ENCODE measurements at regions not wholly inside any gene's neighbourhood (a gene's known extent, or its start where the extent isn't known, plus 50 kb on each side); places are given as distances from the start of the nearest gene placed in this dataset.
"Not testable (repeated sequence)": the region's sequence is repeated elsewhere in the genome, so short reads cannot be mapped to it uniquely, and the experiment has no call there.

DNA sequence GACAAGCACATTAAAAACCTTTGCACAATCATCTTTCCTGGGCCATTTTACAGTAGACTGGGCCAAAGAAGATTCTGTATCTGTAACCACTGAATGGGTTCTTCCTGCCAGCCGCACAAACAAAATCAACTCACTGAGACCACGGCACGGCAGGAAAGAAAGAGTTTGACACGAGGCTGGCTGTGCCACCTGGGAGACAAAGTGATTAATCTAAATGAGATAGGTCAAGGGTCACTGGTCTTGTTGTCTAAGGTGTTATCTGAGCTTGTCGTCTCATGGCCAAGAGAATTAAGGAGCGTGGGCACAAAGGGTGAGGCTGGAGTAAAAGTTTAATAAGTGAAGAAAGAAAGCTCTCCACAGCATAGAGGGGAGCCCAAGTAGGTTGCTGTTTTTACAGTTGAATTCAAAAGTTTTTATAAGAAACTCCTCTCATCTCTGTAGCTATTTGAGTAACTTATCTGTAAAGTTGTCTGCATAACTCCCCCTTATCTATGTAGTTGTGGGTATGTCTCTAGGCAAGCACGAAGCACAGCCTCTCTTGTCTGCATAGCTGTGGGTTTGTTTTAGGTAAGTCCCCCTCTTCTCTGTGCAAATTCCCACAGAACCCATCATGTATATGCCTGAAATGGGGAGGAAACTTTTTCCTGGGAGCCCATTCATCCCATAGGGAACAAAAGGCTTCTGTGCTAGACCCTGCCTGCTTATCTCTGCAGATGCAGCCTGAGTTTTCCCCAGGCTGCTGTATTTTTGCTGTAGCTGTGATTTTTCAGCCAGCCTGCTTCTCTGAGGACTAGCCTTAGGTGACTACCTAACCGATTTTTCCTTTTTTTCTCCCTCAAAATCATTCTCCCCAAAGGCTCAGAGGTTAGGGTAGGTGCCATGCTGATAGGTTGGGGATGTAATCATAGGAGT, 1314.6 kb upstream of the TMEM132C start:
- DNase-seq (ENCODE audit: low read depth in 4 of 4, low spot score in 2 of 4), result no peak

DNA sequence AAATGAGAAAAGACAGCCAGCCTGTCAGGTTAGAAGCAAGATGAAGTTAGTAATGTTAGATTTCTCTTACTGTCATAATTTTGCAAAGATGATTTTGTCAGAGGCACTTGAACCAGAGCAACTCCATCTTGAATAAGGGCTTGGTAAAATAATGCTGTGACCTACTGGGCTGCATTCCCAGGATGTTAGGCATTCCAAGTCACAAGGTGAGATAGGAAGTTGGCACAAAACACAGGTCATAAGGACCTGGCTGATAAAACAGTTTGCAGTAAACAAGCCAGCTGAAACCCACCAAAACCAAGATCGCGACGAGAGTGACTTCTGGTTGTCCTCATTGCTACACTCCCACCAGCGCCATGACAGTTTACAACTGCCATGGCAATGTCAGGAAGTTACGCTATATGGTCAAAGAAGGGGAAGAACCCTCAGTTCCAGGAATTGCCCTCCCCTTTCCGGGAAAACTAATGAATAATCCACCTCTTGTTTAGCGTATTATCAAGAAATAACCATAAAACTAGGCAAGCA, 1313.5 kb upstream of the TMEM132C start:
- DNase-seq (ENCODE audit: low read depth in 4 of 4, low spot score in 2 of 4), result no peak

DNA sequence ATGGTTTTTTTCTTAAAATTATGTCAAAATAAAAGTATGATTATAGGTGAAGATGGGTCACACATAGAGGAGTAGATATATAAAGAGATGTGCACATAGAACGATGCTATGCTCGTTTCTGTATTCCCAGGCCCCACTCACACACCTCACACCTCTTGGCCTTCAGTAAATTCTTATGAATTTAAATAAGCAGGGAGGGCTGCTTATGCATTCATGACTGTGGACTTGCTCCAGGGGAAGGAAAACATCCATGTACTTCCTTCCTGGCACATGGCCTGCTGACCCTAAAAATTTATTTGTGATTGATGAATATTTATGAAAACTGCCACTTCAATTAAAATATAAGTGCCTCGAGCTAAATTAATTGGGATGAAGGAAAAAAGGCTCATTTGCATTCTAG, 1306.7 kb upstream of the TMEM132C start:
- DNase-seq (ENCODE audit: low read depth in 4 of 4, low spot score in 2 of 4), result no peak

DNA sequence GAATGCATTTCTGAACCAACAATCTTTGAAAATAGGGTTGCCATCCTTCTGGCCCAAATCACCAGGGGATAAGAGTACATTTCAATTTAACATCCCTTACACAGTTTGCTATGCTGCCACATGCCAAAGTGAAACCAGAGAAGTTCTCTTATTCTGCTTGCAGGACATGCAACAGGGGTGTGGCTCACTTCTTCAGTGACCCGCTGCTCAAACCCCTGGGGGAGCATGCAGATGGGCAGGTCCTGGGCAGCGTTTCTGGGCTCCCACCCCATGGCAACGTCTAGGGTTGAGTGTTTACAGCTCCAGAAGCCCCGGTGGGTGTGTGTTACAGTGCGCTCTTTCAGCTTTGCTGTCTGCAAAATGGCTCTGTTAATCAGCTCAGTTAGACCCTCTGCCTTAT, 1306.3 kb upstream of the TMEM132C start:
- DNase-seq (ENCODE audit: low read depth in 4 of 4, low spot score in 2 of 4), result no peak

DNA sequence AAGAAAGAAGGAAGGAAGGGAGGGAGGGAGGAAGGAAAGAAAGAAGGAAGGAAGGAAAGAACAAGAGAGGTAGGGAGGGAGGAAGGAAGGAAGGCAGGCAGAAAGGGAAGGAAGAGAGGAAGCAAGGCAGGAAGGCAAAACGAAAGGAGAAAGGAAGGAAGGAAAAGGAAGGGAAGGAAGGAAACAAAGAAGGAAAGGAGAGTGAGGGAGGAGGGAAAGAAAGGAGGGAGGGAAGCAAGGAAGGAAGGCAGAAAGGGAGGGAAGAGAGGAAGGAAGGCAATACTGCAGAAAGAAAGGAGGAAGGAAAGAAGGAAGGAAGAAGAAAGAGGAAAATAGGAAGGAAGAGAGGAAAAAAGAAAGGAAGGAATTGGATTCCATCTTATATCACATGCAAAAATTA, 1303.1 kb upstream of the TMEM132C start:
- no peak for DNase-seq (ENCODE audit: low read depth in 4 of 4, low spot score in 2 of 4)

DNA sequence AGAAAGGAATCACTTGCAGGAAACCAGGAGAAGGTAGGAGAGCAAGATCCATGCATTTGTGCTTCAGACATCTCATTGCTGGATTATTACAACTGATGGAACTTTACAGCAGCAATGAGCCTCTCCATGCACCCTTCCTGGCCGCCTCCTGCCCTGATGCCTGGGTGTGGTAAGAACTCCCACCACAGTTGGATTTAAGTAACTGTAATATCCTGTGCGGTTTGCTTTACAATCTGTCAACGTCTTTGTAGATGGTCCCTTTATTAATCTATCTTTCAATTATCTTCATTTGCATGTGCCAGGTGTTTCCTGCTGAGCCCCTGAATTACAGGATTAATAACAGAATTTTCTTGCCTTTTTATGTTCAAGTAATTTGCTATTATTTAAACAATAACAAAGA, 1300.5 kb upstream of the TMEM132C start:
- no peak for DNase-seq (ENCODE audit: low read depth in 4 of 4, low spot score in 2 of 4)

DNA sequence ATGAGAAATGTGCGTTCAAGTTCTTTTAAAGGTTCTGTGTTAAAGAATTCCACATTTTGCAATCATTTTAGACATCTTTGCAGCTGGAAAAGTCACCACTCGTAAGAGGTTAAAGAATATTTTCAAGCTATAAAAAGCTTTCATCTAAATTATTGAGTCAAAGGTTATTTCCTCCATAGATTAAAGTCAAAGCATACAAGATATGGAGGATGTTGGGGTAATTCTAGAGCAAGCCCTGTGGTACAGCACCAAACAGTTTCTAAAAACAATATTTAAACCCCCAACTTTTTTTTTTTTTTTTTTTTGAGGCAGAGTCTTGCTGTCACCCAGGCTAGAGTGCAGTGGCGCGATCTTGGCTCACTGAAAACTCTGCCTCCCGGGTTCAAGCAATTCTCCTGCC, 1299.8 kb upstream of the TMEM132C start:
- DNase-seq (ENCODE audit: low read depth in 4 of 4, low spot score in 2 of 4), result no peak

DNA sequence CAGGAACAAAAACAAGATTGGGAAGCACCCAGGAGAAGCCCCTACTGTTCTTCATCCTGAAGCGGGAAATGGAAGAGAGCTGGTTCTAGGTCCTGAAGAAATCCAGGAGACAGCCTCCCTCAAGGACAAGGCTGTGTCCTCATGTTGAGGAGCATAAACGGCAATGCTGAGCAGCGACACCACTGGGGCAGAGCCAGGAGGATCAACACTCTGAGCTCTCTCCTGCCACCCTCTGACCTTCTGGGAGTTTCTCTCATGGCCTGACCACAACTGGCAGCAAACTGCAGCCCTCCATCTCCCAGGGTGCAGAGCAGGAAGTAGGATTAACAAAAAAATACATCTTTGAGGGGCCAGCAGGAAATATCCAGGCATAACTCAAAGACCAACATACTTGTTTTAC, 1292.2 kb upstream of the TMEM132C start:
- no peak for DNase-seq (ENCODE audit: low read depth in 4 of 4, low spot score in 2 of 4)

DNA sequence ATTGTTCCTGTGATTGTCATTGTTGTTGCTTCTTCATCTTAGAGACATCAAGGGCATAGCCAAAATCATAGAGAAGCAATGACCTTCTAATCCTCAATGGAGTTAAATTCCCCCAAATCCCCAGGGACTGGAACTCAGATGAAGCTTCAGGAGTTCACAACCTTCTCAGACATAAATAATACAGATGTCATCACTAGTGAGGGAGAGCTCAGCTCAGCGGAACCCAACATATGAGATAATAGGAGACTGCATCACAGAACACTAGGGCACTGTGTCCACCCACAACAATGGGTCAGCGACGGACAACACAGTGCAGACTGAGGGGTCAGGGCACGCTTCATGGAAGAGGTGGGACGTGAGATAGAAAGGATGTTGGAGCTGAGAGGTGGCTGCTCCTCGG, 1290.4 kb upstream of the TMEM132C start:
- DNase-seq (ENCODE audit: low read depth in 4 of 4, low spot score in 2 of 4), result no peak

DNA sequence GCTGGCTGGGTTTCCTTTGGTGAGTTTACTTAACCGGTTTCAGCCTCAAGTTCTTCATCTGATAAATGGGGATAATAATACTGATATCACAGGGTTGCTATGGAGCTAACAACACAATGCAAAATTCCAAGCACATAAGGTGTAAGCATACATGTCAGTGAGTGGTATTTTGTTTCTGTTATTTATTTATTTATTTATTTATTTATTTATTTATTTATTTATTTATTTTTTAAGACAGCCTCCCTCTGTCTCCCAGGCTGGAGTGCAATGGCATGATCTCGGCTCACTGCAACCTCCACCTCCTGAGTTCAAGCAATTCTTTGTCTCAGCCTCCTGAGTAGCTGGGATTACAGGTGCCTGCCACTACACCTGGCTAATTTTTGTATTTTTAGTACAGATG, 1287.4 kb upstream of the TMEM132C start:
- not testable (repeated sequence) for DNase-seq (ENCODE audit: low read depth in 4 of 4, low spot score in 2 of 4)

DNA sequence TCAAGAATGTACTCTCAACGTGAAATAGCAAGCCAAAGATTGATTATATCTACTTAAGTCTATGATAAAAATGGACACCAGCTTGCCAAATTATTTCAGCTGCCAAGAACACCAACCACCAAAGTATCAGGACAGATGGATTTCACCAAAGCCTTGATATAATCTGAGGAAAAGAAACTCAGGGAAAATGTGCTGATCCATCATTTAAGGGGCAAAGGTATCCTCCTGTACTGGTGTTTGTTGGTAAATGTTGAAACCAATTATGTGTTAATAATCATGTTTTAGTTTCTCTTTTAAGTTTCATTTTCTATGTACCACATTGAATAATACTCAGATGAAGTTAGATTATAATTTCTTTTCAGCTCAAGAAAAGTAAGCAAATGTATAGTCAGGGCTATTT, 1284.3 kb upstream of the TMEM132C start:
- DNase-seq (ENCODE audit: low read depth in 4 of 4, low spot score in 2 of 4), result no peak

DNA sequence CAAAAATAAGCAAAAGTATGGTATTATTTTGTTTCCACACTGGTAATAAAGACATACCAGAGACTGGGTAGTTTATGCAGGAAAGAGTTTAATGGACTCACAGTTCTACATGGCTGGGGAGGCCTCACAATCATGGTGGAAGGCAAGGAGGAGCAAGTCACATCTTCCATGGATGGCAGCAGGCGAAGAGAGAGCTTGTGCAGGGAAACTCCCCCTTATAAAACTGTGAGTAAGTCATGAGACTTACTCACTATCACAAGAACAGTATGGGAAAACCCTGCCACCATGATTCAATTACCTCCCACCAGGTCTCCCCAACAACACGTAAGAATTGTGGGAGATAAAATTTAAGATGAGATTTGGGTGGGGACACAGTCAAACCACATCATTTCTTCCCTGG, 1283.2 kb upstream of the TMEM132C start:
- DNase-seq (ENCODE audit: low read depth in 4 of 4, low spot score in 2 of 4), result not testable (repeated sequence)

DNA sequence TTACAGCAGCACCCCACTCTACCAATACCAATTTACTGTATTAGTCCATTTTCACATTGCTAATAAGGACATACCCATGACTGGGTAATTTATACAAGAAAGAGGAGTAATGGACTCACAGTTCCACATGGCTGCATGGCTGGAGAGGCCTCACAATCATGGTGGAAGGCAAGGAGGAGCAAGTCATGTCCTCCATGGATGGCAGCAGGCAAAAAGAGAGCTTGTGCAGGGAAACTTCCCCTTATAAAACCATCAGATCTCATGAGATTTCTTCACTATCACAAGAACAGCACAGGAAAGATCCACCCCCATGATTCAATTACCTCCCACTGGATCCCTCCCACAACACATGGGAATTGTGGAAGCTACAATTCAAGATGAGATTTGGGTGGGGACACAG, 1281.3 kb upstream of the TMEM132C start:
- not testable (repeated sequence) for DNase-seq (ENCODE audit: low read depth in 4 of 4, low spot score in 2 of 4)

DNA sequence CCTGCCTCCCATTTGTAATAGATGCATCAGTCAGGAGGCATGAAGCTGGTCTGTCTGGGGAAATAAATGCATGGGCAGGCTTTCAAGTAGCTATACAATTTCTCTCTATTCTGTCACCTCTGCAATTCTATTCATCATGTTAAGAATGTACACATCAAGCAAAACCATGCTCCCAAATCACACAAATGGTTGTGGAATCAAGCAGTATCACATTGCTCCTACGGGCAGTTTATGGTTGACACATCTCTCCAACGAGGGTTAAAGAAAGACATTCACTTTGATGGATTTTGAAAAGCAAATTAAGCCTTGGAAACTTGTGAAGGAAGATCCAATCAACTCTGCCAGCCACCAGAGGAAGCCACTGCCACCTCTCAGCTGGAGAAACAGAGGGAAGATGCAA, 1277.4 kb upstream of the TMEM132C start:
- no peak for DNase-seq (ENCODE audit: low read depth in 4 of 4, low spot score in 2 of 4)

DNA sequence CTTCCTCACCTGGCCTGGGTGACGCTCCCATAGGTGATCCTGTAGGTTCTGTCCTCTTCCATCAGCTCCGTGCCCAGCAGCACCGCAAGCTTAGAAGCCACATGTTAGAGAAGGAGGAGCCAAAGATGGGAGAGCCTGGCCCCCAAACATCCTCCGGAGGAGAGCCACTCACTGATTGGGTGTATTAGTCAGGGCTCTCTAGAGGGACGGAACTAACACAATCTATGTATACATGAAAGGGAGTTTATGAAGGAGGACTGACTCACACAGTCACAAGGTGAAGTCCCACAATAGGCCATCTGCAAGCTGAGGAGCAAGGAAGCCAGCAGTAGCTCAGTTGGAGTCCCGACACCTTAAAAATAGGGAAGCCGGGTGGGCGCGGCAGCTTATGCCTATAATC, 1273.1 kb upstream of the TMEM132C start:
- DNase-seq (ENCODE audit: low read depth in 4 of 4, low spot score in 2 of 4), result no peak

DNA sequence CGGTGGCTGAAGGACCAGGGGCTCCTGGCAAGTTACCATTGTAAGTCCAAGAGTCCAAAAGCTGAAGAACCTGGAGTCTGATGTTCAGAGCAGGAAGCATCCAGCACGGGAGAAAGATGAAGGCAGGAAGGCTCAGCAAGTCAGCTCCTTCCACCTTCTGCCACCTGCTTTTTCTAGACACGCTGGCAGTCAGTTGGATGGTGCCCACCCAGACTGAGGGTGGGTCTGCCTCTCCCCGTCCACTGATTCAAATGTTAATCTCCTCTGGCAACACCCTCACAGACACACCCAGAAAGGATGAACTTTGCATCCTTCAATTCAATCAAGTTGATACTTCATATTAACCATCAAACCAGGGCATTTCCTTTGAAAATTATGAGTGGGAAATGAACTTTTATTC, 1272.4 kb upstream of the TMEM132C start:
- no peak for DNase-seq (ENCODE audit: low read depth in 4 of 4, low spot score in 2 of 4)

DNA sequence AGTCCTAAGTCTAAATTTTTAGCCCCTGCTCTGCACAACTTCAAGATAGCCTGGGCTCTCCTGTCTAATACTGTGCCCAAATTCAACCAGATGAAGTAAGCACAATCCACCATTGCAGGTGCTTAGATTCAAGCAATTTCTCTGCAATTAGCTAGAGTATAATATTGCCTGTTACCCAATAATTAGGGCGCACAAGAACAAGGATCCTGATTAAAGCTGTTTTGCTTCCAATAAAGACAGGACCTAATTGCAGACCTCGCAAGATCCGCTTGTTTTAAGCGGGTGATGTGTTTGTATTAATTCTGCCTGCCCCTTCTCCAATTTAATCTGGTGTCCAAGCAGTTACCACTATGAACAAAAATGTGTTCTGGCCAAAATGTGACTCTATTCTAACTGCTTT, 1268.9 kb upstream of the TMEM132C start:
- DNase-seq (ENCODE audit: low read depth in 4 of 4, low spot score in 2 of 4), result no peak

DNA sequence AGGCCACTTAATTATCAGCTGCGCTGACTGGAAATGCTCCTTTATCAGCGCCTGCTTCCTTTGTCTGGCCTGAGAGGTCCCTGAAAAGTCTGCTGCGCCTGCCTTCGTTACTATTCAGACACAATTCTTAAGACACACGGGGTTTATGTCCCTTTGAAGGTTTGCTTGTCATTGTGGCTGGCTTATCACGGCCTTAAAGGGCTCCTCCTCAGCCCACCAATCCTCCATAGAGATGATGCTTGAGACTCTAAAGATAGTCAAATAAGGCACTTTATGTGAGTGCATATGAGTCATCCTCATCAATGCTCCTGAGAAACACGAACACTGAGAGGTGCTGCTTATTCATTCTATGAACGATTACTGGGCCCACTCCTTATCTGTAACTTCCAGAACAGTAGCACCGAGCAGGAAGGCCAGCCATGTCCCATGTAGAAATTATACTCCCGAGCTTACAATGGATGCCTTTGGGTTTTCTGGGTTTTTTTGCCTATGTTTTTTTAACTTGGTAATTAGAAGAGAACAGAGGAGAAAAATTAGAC, 1268.2 kb upstream of the TMEM132C start:
- DNase-seq (ENCODE audit: low read depth in 4 of 4, low spot score in 2 of 4), result no peak

DNA sequence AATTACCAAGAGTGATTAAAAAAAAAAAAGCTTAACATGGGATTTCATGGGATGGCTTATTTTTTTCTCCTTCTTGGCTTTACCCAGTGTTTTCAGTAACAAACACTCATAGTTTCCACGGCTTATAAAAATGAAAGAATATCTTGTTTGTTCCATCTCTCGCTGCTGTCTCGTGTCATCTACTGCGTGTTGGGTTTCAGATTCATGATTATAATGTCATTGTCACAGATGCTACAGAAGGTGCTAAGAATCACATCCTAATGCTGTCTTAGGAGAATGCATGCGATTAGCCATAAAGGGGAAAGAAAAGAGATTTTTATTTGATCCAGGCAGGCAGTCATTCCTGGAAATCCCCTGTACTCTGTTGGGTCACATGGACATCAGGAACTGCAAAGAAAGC, 1267.6 kb upstream of the TMEM132C start:
- no peak for DNase-seq (ENCODE audit: low read depth in 4 of 4, low spot score in 2 of 4)

DNA sequence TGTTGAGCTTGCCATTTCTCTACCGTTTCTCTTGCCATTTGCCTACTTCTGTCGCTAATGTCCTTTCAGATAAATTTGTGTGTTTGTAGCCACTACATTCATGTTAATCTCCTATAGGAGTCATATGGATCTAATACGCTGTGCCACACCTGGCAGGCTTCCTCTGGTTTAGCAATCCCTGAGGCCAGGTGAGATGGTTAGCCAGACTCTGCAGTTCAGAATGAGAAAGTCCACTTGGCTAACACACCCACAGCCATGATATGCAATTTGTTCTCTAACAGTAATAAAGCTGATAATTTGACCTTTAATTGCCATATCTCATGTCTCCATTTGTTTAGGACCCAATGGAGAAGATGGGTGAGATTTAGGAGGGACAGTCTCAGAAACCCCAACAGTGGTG, 1261.6 kb upstream of the TMEM132C start:
- no peak for DNase-seq (ENCODE audit: low read depth in 4 of 4, low spot score in 2 of 4)

DNA sequence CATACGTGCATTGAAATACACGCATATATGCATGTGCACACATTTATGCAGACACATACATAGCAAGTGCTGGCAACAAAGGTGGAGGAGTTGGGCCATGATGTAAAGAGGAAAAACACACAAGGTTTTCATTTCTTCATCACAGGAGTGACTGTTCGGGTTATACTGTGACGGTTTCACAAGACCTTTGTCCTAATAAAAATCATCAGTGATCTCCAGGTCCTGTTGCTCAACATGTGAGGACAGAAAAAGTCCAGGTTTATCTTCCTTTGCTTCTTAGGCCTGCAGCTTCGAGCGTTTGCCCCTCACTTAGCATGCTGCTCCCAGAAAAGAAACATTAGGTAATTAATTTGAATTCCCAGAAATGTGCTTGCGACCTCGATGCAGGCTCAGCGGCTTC, 1260.0 kb upstream of the TMEM132C start:
- no peak for DNase-seq (ENCODE audit: low read depth in 4 of 4, low spot score in 2 of 4)

DNA sequence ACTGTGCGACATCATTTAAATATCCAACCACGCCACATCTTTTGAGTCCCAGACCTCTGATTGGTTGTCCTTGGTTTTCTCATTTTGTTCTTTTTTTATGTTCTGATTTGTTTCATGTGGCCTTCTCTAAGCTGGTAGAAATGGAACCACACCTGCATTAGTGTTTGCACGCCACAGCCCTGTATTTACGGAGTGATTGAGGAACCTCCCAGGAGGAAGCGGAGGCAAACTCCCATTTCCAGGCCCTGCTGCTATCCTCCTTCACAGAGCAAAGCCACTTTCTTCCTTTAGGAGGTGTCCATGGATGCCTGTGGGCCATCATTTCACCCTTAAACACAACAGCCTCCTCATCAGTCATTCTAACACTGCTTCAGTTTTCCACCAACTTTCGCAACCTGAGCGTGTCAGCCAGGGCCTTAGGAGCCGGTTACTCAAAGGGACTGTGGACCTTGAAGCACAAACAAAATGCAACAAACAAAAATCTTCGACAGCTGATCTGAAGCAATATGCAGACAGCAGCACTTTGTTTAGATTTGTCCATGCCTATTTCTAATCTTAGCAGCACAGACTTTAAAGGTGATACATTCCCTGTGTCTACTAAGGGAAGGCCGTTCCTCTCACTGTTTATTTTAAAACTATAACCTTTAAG, 1258.1 kb upstream of the TMEM132C start:
- DNase-seq (ENCODE audit: low read depth in 4 of 4, low spot score in 2 of 4), result no peak

Data from left renal cortex interstitium (tissue), 4 donors.